CD14-positive monocyte (primary cell): ENCODE measurements at regions not wholly inside any gene's neighbourhood (a gene's known extent, or its start where the extent isn't known, plus 50 kb on each side); places are given as distances from the start of the nearest gene placed in this dataset.

Experiments
- DNase-seq, 3 donors: peaks; one replicate each; pipeline ENCODE4 v3.0.0-alpha.2; 2011 to 2022
- H2AFZ ChIP-seq: 2 replicates; pipeline ENCODE4 v1.6.0; 2012; ENCODE audit warnings: mild to moderate bottlenecking, low read depth, low read length, inconsistent platforms; ENCODE audit not compliant: insufficient read depth, poor library complexity, severe bottlenecking
- H3K27ac ChIP-seq, 2 donors: 1 replicate in 1 of 2; 2 replicates in 1 of 2; pipeline ENCODE4 v1.5.1; 2012 to 2013; ENCODE audit warnings: low read length in 2 of 2, control low read depth in 1 of 2, inconsistent platforms in 1 of 2, low read depth in 1 of 2, mild to moderate bottlenecking in 1 of 2
- H3K27me3 ChIP-seq, 2 donors: one replicate each; pipeline versions ENCODE4 v1.6.0 to v1.6.1; 2011 to 2013; ENCODE audit warnings: low read length in 2 of 2; ENCODE audit not compliant: control insufficient read depth in 2 of 2, insufficient read depth in 2 of 2
- H3K36me3 ChIP-seq, 2 donors: replicated peaks in 1 of 2; 1 replicate in 1 of 2; 2 replicates in 1 of 2; pipeline versions ENCODE4 v1.5.1 to v1.6.1; 2012 to 2013; ENCODE audit warnings: low read length in 2 of 2, control low read depth in 1 of 2, inconsistent platforms in 1 of 2, mild to moderate bottlenecking in 1 of 2; ENCODE audit not compliant: insufficient read depth in 2 of 2, control insufficient read depth in 1 of 2
- H3K4me1 ChIP-seq, 2 donors: 1 replicate in 1 of 2; 2 replicates in 1 of 2; pipeline versions ENCODE4 v1.5.1 to v1.6.1; 2012 to 2013; ENCODE audit warnings: low read length in 2 of 2, control low read depth in 1 of 2, inconsistent platforms in 1 of 2, mild to moderate bottlenecking in 1 of 2, moderate library complexity in 1 of 2; ENCODE audit not compliant: insufficient read depth in 2 of 2, control insufficient read depth in 1 of 2
- H3K4me2 ChIP-seq: replicated peaks from 2 replicates; pipeline ENCODE3; 2012; ENCODE audit warnings: low read length, moderate library complexity, mild to moderate bottlenecking; ENCODE audit not compliant: poor library complexity, severe bottlenecking; ENCODE audit errors: extremely low read depth
- H3K4me3 ChIP-seq, 3 experiments: fragments of 200-600 bp in 1 of 3; sonication (generic) in 1 of 3; replicated peaks in 1 of 3; 1 replicate in 2 of 3; 2 replicates in 1 of 3; pipeline ENCODE4 v1.5.1; 2011 to 2013; ENCODE audit warnings: low read length in 3 of 3, mild to moderate bottlenecking in 3 of 3, control low read depth in 2 of 3, low read depth in 2 of 3, inconsistent platforms in 1 of 3, moderate library complexity in 1 of 3
- H3K79me2 ChIP-seq: 2 replicates; pipeline ENCODE4 v1.6.0; 2012; ENCODE audit warnings: mild to moderate bottlenecking, control low read depth, inconsistent platforms, low read length, moderate library complexity; ENCODE audit not compliant: insufficient read depth
- H3K9ac ChIP-seq: 2 replicates; pipeline ENCODE4 v1.6.0; 2017; ENCODE audit warnings: low read length, mild to moderate bottlenecking; ENCODE audit not compliant: insufficient read depth, poor library complexity, severe bottlenecking
- H3K9me3 ChIP-seq, 2 donors: replicated peaks in 1 of 2; 1 replicate in 1 of 2; 2 replicates in 1 of 2; pipeline versions ENCODE4 v1.5.1 to v1.6.1; 2012 to 2013; ENCODE audit warnings: low read length in 2 of 2, control low read depth in 1 of 2; ENCODE audit not compliant: control insufficient read depth in 1 of 2, insufficient read depth in 1 of 2
- H4K20me1 ChIP-seq: 2 replicates; pipeline ENCODE4 v1.6.0; 2012; ENCODE audit warnings: mild to moderate bottlenecking, low read length, control low read depth, moderate library complexity; ENCODE audit not compliant: insufficient read depth
- H3K27ac Mint-ChIP-seq, 7 donors: one replicate each; pipeline ENCODE4 v1.8.0; 2020; ENCODE audit warnings: mild to moderate bottlenecking in 7 of 7, mixed read lengths in 7 of 7, moderate library complexity in 6 of 7, inconsistent platforms in 2 of 7
- H3K27me3 Mint-ChIP-seq, 3 donors: one replicate each; pipeline ENCODE4 v1.8.0; 2021 to 2022; ENCODE audit warnings: low read depth in 3 of 3, mild to moderate bottlenecking in 3 of 3, mixed read lengths in 3 of 3, moderate library complexity in 3 of 3, inconsistent platforms in 1 of 3
- H3K36me3 Mint-ChIP-seq, 2 donors: one replicate each; pipeline ENCODE4 v1.8.0; 2020; ENCODE audit warnings: mixed read lengths in 2 of 2, inconsistent platforms in 1 of 2, mild to moderate bottlenecking in 1 of 2
- H3K4me1 Mint-ChIP-seq: one replicate; pipeline ENCODE4 v1.8.0; 2020; ENCODE audit warnings: mild to moderate bottlenecking, mixed read lengths
- H3K4me3 Mint-ChIP-seq, 2 donors: one replicate each; pipeline ENCODE4 v1.8.0; 2020; ENCODE audit warnings: mild to moderate bottlenecking in 2 of 2, mixed read lengths in 2 of 2, moderate library complexity in 1 of 2
- H3K9me3 Mint-ChIP-seq, 7 donors: one replicate each; pipeline ENCODE4 v1.8.0; 2020 to 2022; ENCODE audit warnings: mixed read lengths in 7 of 7, mild to moderate bottlenecking in 6 of 7, moderate library complexity in 6 of 7, inconsistent platforms in 2 of 7
- WGBS: methylation state at CpG from one replicate; pipeline ENCODE4 v1.1.5; 2013; ENCODE audit warnings: missing lambda C conversion rate; ENCODE audit not compliant: insufficient coverage; 5-methylcytosine and 5-hydroxymethylcytosine counted together
- intact Hi-C, 2 donors: fragments of 100-400 bp; cut with micrococcal nuclease; formaldehyde crosslinking; loops; one replicate each; pipeline versions ENCODE4 v1.15.0 to v1.15.1; 2023
- TF ChIP-seq, protein P1 (sequence below): fragments of 200-600 bp; IDR thresholded peaks from one replicate; pipeline ENCODE4 v1.8.0; 2022; ENCODE audit warnings: antibody characterized with exemption, mild to moderate bottlenecking

DNA sequence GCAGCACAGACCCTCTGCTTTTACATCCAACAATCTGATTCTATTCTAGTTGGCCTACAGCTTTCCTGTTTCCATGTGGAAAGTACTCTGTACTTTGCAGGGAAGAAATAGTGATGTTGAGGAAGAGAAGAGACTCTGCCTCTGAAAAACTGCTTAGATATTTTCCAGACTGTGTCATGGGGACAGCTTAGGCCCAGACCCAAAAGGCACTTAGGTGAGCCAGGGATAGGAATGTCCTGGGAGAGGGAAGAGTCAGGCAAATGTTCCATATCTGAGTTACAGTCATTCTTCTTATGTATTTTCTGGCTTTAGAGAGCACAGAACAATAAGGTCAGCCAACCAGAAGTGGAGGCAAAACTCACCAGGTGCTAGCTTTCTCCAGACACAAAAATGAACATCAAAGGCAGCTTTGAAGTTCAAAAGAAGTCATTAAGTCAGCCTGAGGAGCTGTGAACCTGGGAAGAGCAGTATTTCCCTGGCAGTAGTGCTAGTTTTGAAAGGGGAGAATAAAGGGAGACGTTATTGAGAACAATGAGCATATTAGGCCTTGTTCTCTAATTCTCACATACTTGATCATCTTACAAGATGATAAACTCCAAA, 199.7 kb upstream of the LMNTD1 start:
- Mint-ChIP-seq H3K27ac (no peak overlapping the region), H3K4me3 (no peak overlapping the region), H3K4me1 (no peaks in the 10 kb centered on the region), H3K27me3 (peaks cover 0 to 5% (median 3%) of the 10 kb centered on the region in 3 donors), H3K9me3 (peaks cover 0 to 2% (median 0%) of the 10 kb centered on the region in 7 donors), H3K36me3 (no peaks in the 10 kb centered on the region)
- Histone ChIP-seq H3K36me3 (no peaks in the 10 kb centered on the region), H3K27me3 (no peaks in the 10 kb centered on the region), H2AFZ (no peak overlapping the region), H3K9me3 (no peaks in the 10 kb centered on the region), H3K9ac (no peak overlapping the region), H3K79me2 (no peaks in the 10 kb centered on the region), H3K4me2 (no peak overlapping the region), H3K4me3 (no peak overlapping the region), H3K4me1 (no peaks in the 10 kb centered on the region), H4K20me1 (no peaks in the 10 kb centered on the region), H3K27ac (no peak overlapping the region)
- DNase-seq = no peak
- TF ChIP-seq, protein P1, sequence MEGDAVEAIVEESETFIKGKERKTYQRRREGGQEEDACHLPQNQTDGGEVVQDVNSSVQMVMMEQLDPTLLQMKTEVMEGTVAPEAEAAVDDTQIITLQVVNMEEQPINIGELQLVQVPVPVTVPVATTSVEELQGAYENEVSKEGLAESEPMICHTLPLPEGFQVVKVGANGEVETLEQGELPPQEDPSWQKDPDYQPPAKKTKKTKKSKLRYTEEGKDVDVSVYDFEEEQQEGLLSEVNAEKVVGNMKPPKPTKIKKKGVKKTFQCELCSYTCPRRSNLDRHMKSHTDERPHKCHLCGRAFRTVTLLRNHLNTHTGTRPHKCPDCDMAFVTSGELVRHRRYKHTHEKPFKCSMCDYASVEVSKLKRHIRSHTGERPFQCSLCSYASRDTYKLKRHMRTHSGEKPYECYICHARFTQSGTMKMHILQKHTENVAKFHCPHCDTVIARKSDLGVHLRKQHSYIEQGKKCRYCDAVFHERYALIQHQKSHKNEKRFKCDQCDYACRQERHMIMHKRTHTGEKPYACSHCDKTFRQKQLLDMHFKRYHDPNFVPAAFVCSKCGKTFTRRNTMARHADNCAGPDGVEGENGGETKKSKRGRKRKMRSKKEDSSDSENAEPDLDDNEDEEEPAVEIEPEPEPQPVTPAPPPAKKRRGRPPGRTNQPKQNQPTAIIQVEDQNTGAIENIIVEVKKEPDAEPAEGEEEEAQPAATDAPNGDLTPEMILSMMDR = no peak
- no CpG with 5 or more reads among the region's 1 CpG for WGBS
- intact Hi-C loops = no loop called here

DNA sequence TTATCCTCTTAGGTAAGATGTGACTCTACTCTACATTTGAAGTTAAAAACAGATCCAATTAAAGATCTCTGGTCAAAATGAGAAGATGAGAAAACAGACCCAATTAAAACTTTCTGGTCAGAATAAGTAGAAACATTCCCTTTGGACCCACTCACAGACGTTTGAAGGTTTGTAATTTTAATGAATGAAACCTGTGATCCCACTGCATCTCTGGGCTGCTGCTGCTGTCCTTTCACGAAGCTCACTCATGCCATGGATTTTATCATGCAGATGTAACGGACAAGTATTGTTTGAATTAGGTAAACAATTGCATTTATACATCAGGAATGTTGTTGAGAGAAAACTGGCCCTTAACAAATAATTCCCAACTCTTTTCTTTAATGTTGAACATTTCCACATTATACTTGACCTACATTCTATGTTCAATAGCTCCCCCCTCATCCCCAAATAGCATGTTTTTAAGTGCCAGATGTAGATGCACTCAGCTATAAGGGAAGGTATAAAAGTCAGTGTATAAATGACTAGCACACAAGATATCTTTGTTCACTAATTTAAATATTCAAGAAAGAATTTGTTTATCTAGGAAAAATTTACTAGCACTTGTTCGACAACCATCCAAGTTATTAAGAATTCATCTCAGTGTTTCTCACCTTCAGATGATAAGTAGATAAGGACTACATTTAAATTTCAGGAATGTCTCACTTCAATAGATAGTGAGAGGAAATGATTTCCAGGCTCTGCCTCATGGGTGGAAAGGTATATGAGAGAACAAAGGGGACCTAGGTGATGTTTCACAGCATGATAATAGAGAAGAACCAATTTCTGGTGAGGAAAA, 202.3 kb upstream of the LMNTD1 start:
- no CpG with 5 or more reads among the region's 4 CpGs for WGBS
- no peak overlapping the region for H3K4me2 ChIP-seq

More for the DNA sequence above, 202.3 kb upstream of the LMNTD1 start:
- Histone ChIP-seq H2AFZ (no peak overlapping the region), H3K4me3 (no peak overlapping the region), H3K9ac (no peak overlapping the region), H3K4me1 (no peaks in the 10 kb centered on the region), H3K79me2 (no peaks in the 10 kb centered on the region), H3K9me3 (no peaks in the 10 kb centered on the region), H3K27me3 (no peaks in the 10 kb centered on the region), H3K36me3 (no peaks in the 10 kb centered on the region), H3K27ac (no peak overlapping the region), H4K20me1 (no peaks in the 10 kb centered on the region)
- Mint-ChIP-seq H3K27ac (no peak overlapping the region), H3K4me1 (no peaks in the 10 kb centered on the region), H3K27me3 (peaks cover 0 to 5% (median 2%) of the 10 kb centered on the region in 3 donors), H3K36me3 (no peaks in the 10 kb centered on the region), H3K4me3 (no peak overlapping the region), H3K9me3 (peaks cover 0 to 3% (median 0%) of the 10 kb centered on the region in 7 donors)
- intact Hi-C loops = no loop called here
- no peak for DNase-seq
- TF ChIP-seq, protein P1 = no peak
